NCI-H1436 (cell line): ENCODE measurements at regions not wholly inside any gene's neighbourhood (a gene's known extent, or its start where the extent isn't known, plus 50 kb on each side); places are given as distances from the start of the nearest gene placed in this dataset.

ENCODE experiments used
- DNase-seq: peaks from one replicate; lab custom pipeline; 2025; lab: John Stamatoyannopoulos, UW

GRCh38 chr2:216914491-216914890, 54.6 kb upstream of the TNP1 start:
- DNase-seq, result no peak

- no peak for DNase-seq
These were observed 52.0 kb upstream of the TNP1 start for GRCh38 chr2:216911886-216912285.

- no peak for DNase-seq
These were observed 51.1 kb upstream of the TNP1 start for GRCh38 chr2:216911008-216911407.

GRCh38 chr2:216909541-216910210, 49.8 kb upstream of the TNP1 start:
- no peak for DNase-seq
